ENCODE measurements at regions not wholly inside any gene's neighbourhood (a gene's known extent, or its start where the extent isn't known, plus 50 kb on each side); places are given as distances from the start of the nearest gene placed in this dataset.

GRCh38 chr1:96076589-96076988 lies 645.0 kb upstream of the PTBP2 start:
- BruUV-seq (replicated peaks): no TSS peak
- Histone ChIP-seq H3K9ac (ENCODE audit: insufficient read depth in 1 of 2, low read depth in 2 of 2, low read length in 2 of 2) (no peak overlapping the region), H2AFZ (ENCODE audit: low read depth, low read length) (no peak overlapping the region), H3K27ac (ENCODE audit: extremely low read depth, low read depth, low read length) (no peak overlapping the region), H3K4me2 (ENCODE audit: insufficient read depth, low read length) (no peak overlapping the region), H3K4me1 (replicated peaks in 1 of 2; ENCODE audit: control insufficient read depth in 2 of 2, insufficient read depth in 2 of 2, low read length in 2 of 2) (no peaks in the 10 kb centered on the region), H3K9me3 (replicated peaks; ENCODE audit: control insufficient read depth, insufficient read depth, low read depth, low read length) (no peaks in the 10 kb centered on the region; the same call in 1 of the 2 replicates), H3K9me1 (ENCODE audit: control insufficient read depth, insufficient read depth, low read length) (no peaks in the 10 kb centered on the region), H3K4me3 (no peak overlapping the region), H3K79me2 (ENCODE audit: control insufficient read depth, insufficient read depth, low read length) (no peaks in the 10 kb centered on the region), H3K27me3 (ENCODE audit: control insufficient read depth in 2 of 2, insufficient read depth in 2 of 2, low read length in 2 of 2) (no peaks in the 10 kb centered on the region), H4K20me1 (replicated peaks; ENCODE audit: control insufficient read depth, insufficient read depth, low read length) (no peaks in the 10 kb centered on the region), H3K36me3 (ENCODE audit: control insufficient read depth, insufficient read depth, low read length) (no peaks in the 10 kb centered on the region)
- whole genome bisulfite sequencing (ENCODE audit: insufficient coverage, low coverage, missing lambda C conversion rate): 0% methylated on average over 2 of the region's 2 CpGs
- intact Hi-C loops (cut with micrococcal nuclease) (no loop called here), in situ Hi-C loops (cut with MboI) (no loop called here)
- FAIRE-seq (no peak), DNase-seq (ENCODE audit: extremely low read depth in 1 of 4, low spot score in 3 of 4) (no peak), ATAC-seq (no peak)
- TF ChIP-seq DLX4 (CRISPR knock-in tag; IDR thresholded peaks at IDR 0.05): no peak
- TF ChIP-seq HMG20A (CRISPR knock-in tag; conservative IDR thresholded peaks at IDR 0.05): no peak
- TF ChIP-seq PTRF (tag; IDR thresholded peaks at IDR 0.05): no peak
- TF ChIP-seq SAP30 (IDR thresholded peaks at IDR 0.05; ENCODE audit: borderline replicate concordance, insufficient read depth, low read depth, low read length, poor library complexity, severe bottlenecking): no peak
- ChIA-PET POLR2A (no interaction called here), CTCF (ENCODE audit: low intra/inter-chr PET ratio) (no interaction called here)

DNA sequence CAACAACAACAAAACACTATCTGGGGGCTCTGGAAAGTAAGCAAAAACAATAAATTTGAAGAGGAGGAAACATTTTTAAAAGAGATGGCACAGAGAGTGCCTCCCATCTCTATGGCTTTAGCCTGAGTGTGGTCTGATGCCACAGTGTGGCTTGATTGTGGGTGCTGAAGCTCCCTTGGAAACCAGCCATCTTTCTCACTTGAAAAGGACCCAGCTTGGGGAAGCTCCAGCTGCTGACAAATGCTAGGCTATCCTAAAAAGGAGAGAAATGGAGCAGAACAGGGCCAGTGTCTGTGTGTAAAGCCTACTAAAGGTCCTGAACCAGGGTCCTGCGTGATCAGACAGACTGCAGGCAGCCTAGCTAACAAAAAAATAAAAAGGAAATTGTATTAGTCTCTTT lies 642.0 kb upstream of the PTBP2 start:
- FAIRE-seq: no peak
- WGBS (ENCODE audit: insufficient coverage, low coverage, missing lambda C conversion rate): 0% methylated on average over 1 of the region's 1 CpG
- no peak for TF ChIP-seq POLR2AphosphoS5 (IDR thresholded peaks at IDR 0.05; ENCODE audit: control insufficient read depth, insufficient read depth, low read depth, low read length)

More for the DNA sequence above, 642.0 kb upstream of the PTBP2 start:
- intact Hi-C loops (cut with micrococcal nuclease) (no loop called here), in situ Hi-C loops (cut with MboI) (no loop called here)
- Histone ChIP-seq H3K4me2 (ENCODE audit: insufficient read depth, low read length) (no peak overlapping the region), H3K36me3 (ENCODE audit: control insufficient read depth, insufficient read depth, low read length) (no peaks in the 10 kb centered on the region), H3K79me2 (ENCODE audit: control insufficient read depth, insufficient read depth, low read length) (no peaks in the 10 kb centered on the region), H3K27ac (ENCODE audit: extremely low read depth, low read depth, low read length) (no peak overlapping the region), H3K9me1 (ENCODE audit: control insufficient read depth, insufficient read depth, low read length) (no peaks in the 10 kb centered on the region), H3K9me3 (replicated peaks; ENCODE audit: control insufficient read depth, insufficient read depth, low read depth, low read length) (no peaks in the 10 kb centered on the region), H3K27me3 (ENCODE audit: control insufficient read depth in 2 of 2, insufficient read depth in 2 of 2, low read length in 2 of 2) (no peaks in the 10 kb centered on the region), H3K4me3 (no peak overlapping the region), H3K9ac (ENCODE audit: insufficient read depth in 1 of 2, low read depth in 2 of 2, low read length in 2 of 2) (no peak overlapping the region), H2AFZ (ENCODE audit: low read depth, low read length) (no peak overlapping the region), H4K20me1 (replicated peaks; ENCODE audit: control insufficient read depth, insufficient read depth, low read length) (no peaks in the 10 kb centered on the region), H3K4me1 (replicated peaks in 1 of 2; ENCODE audit: control insufficient read depth in 2 of 2, insufficient read depth in 2 of 2, low read length in 2 of 2) (no peaks in the 10 kb centered on the region)
- ATAC-seq (no peak), DNase-seq (ENCODE audit: extremely low read depth in 1 of 4, low spot score in 3 of 4) (no peak)
- no TSS peak for BruUV-seq (replicated peaks)
- ChIA-PET CTCF (ENCODE audit: low intra/inter-chr PET ratio) (no interaction called here), POLR2A (no interaction called here)
